ENCODE measurements at regions not wholly inside any gene's neighbourhood (a gene's known extent, or its start where the extent isn't known, plus 50 kb on each side); places are given as distances from the start of the nearest gene placed in this dataset.

GRCh38 chr7:130985361-130985760 lies 251.4 kb upstream of the KLF14 start:
- no peak for ATAC-seq (ENCODE audit: low FRiP score)
- TF ChIP-seq, protein P1, sequence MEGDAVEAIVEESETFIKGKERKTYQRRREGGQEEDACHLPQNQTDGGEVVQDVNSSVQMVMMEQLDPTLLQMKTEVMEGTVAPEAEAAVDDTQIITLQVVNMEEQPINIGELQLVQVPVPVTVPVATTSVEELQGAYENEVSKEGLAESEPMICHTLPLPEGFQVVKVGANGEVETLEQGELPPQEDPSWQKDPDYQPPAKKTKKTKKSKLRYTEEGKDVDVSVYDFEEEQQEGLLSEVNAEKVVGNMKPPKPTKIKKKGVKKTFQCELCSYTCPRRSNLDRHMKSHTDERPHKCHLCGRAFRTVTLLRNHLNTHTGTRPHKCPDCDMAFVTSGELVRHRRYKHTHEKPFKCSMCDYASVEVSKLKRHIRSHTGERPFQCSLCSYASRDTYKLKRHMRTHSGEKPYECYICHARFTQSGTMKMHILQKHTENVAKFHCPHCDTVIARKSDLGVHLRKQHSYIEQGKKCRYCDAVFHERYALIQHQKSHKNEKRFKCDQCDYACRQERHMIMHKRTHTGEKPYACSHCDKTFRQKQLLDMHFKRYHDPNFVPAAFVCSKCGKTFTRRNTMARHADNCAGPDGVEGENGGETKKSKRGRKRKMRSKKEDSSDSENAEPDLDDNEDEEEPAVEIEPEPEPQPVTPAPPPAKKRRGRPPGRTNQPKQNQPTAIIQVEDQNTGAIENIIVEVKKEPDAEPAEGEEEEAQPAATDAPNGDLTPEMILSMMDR (IDR thresholded peaks at IDR 0.05), result no peak

DNA sequence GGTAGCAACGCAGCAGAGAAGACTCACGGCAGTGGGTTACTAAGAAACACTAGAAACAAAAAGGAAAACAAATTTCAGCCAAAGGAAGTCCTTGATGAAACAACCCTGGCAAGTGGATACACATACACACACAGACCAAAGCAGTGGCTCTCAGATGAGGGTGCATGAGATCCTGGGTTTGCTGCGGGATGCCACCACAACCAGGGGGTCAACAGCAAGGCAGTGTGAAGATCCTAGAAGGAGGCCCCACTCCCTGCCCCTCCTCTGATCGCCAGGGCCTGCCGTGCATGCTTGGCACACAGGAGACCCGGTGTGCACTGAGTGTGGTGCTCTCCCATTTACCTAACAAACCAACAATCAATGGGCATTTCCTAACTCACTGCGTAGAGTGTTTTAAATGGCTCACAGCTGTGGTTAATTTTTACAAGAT lies 252.3 kb upstream of the KLF14 start:
- no peak for DNase-seq (ENCODE audit: low spot score)
- no peak for ATAC-seq (ENCODE audit: low FRiP score)
- TF ChIP-seq, protein P1 (IDR thresholded peaks at IDR 0.05), result no peak

More at GRCh38 chr7:130985361-130985760, 251.4 kb upstream of the KLF14 start:
- DNase-seq (ENCODE audit: low spot score), result no peak

DNA sequence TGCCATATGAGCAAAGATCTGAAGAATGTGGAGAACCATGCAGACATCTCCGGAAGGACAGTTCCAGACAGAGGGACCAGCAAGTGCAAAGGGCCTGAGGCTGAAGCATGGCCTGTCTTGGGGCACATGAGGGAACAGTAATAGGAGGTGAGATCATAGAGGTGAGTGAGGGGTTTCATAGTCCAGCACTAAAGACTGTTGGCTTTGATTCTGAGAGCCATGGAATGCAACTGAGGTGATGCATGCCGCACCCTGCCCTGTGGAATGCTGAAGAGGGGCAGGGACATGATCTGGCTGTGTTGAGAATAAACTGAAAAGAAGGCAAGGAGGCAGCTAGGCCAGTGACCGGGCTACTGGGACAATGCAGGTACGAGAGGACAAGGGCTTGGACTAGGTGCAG lies 253.1 kb upstream of the KLF14 start:
- TF ChIP-seq, protein P1 (IDR thresholded peaks at IDR 0.05), result no peak
- ATAC-seq (ENCODE audit: low FRiP score) (peak; percentile 7), DNase-seq (ENCODE audit: low spot score) (no peak)

DNA sequence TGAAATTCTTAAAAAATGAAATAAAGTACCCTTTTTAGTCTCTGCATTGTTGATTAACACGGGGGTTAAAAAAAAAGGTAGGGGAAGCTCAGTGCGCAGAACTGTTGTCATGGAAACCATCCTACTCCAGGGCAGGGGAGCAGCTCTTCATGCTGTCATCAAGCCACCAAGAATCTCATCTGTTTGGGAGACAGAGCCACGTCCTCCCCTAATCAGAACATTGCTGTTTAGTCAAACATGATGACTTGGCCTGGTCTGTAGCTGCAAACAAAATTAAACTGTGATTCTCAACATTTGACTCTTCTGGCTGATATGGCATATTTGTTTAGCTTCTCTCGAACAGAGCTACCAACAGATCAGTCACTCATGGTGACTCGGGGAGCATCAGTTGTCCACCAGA lies 254.4 kb upstream of the KLF14 start:
- DNase-seq (ENCODE audit: low spot score) (no peak), ATAC-seq (ENCODE audit: low FRiP score) (no peak)
- TF ChIP-seq, protein P1 (IDR thresholded peaks at IDR 0.05), result no peak

- ATAC-seq (ENCODE audit: low FRiP score), result no peak
- TF ChIP-seq, protein P1 (IDR thresholded peaks at IDR 0.05), result no peak
- DNase-seq (ENCODE audit: low spot score), result no peak
Observed at GRCh38 chr7:130989101-130989795, 255.2 kb upstream of the KLF14 start.

GRCh38 chr7:130990178-130990832 lies 256.3 kb upstream of the KLF14 start:
- TF ChIP-seq, protein P1 (IDR thresholded peaks at IDR 0.05), result no peak
- DNase-seq (ENCODE audit: low spot score), result no peak
- ATAC-seq (ENCODE audit: low FRiP score), result no peak

All from omental fat pad (tissue), 3 donors.